Mammary epithelial cell (primary cell): ENCODE measurements at regions not wholly inside any gene's neighbourhood (a gene's known extent, or its start where the extent isn't known, plus 50 kb on each side); places are given as distances from the start of the nearest gene placed in this dataset.

Source experiments
- CTCF ChIP-seq, 2 donors: IDR thresholded peaks in 1 of 2; conservative IDR thresholded peaks in 1 of 2; 2 replicates each; pipeline ENCODE4 v1.5.1; 2011 to 2012; ENCODE audit warnings: inconsistent platforms in 2 of 2, low read length in 2 of 2, mild to moderate bottlenecking in 2 of 2, control low read depth in 1 of 2, low read depth in 1 of 2; ENCODE audit not compliant: insufficient read depth in 1 of 2; ENCODE audit errors: extremely low read depth in 1 of 2
- EZH2 ChIP-seq: IDR thresholded peaks from 2 replicates; pipeline ENCODE4 v1.6.1; 2012; ENCODE audit warnings: low read length, inconsistent platforms, borderline replicate concordance

GRCh38 chr4:31360786-31361185 lies 640.6 kb downstream of the PCDH7 start:
- no peak for TF ChIP-seq CTCF (conservative IDR thresholded peaks at IDR 0.05 in 1 of 2, IDR thresholded peaks at IDR 0.05 in 1 of 2; ENCODE audit: extremely low read depth in 1 of 2, insufficient read depth in 1 of 2, low read depth in 1 of 2, low read length in 2 of 2)
- TF ChIP-seq EZH2 = no peak
